CD4-positive, alpha-beta T cell treated with Interferon alpha-2 for 1 hour (primary cell): ENCODE measurements at regions not wholly inside any gene's neighbourhood (a gene's known extent, or its start where the extent isn't known, plus 50 kb on each side); places are given as distances from the start of the nearest gene placed in this dataset.

ENCODE experiments used
- DNase-seq, 2 donors: peaks; one replicate each; pipeline ENCODE4 v3.0.0-alpha.2; 2020 to 2022

GRCh38 chr13:73223372-73223781, 164.6 kb downstream of the KLF5 start:
- no peak for DNase-seq

GRCh38 chr13:73222627-73223305, 164.0 kb downstream of the KLF5 start:
- no peak for DNase-seq

DNA sequence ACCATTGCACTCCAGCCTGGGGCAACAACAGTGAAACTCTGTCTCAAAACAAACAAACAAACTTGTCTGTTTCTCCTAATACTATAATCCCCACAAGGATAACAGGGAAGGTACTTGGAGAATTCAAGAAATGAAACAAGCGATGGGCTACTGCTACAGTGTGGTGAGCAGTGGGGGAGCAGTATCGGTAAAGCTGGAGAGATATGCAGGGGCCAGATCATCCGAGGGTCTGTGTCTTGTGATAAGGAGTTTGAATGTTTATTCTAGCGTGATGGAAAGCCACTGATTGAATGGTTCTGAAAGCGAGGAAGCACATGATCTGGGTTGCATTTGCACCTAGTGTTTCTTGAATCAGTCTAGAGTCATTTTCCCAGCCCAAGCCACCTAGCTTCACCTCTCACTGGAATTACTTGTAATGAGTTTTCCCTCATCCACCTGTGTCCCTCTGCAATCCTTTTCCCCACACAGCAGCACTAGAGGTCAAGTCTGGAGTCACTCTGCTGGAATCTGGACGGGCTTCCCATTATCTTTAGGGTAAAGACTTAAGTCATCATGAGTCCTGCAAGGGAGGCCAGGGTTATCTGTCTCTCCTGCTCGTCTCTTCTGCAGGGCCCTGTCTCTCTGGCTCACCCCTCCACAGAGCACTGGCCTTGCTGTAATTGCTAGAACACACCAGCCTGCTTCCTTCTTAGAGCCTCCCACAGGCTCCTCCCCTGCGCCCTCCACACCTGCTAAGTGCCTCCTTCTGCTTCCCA, 162.3 kb downstream of the KLF5 start:
- no peak for DNase-seq

DNA sequence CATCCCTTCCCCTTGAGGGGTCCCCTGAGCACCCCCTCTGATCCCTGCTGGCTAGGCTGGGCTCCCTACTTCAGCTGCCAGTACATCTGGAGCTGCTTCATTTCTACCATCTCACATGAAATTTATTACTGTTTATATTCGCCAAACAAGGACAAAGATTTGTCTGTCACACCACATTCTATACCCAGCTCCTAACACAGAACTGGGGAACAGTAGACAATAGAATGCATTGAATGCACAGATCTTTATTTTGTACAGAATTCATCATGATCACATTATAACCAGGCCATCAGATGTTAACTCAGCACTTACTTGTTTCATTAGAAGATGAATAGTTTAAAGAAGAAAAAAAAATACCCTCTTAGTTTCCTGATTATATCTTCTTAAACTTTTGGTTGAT, 159.4 kb downstream of the KLF5 start:
- DNase-seq, result no peak

DNA sequence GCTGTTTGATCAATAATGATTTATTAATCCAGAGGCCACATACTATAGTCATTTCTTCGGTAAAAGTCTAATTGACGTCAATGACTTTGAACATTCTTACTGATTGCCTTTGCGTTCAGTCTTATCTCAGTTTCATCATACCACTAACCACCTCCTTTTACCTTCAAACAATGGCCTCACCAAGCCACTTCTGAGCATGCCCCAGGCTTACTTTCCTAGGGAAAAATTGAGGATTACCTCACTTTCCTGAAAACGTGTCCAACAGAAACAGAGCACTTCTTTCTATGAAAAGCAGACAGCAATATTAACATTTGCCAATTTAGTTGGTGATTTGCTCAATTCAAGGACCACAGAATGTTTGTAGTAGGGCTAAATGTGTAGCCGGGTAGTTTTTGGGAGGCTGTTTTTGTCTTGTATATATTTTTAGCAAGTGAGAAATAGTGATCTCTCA, 157.6 kb downstream of the KLF5 start:
- no peak for DNase-seq

- no peak for DNase-seq
Measured at GRCh38 chr13:73215823-73216222, 157.0 kb downstream of the KLF5 start.

GRCh38 chr13:73212482-73212881, 153.7 kb downstream of the KLF5 start:
- no peak for DNase-seq

DNA sequence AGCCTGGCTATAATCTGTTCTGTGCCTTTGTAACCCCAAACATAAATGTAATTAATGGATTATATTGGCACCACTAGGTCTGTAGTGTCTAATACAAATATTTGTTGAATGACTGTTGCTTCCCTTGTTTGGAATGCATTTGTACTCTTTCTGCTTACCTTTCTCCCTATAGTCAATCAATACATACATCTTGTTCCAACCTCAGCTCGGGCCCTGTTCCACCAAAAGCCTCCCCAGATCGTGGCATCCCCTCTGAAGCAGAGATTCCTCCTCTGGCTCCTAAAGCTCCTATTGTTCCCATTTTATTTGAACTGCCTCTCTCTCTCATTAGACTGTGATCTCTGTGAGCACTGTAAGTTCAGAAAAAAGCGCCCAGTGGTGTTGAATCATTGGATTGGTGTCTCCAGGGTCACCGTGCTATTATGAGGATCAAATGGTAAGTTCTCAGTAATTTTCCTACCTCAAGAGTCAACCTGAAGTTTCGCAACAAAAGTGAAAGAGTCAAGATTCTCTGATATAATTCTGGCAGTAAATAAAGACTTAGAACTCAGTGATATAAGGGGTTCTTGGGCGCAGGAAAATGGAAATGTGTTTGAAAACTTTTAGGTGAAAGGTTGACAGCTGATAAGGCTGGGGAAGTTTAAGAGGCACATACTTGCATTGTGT, 151.5 kb downstream of the KLF5 start:
- no peak for DNase-seq

DNA sequence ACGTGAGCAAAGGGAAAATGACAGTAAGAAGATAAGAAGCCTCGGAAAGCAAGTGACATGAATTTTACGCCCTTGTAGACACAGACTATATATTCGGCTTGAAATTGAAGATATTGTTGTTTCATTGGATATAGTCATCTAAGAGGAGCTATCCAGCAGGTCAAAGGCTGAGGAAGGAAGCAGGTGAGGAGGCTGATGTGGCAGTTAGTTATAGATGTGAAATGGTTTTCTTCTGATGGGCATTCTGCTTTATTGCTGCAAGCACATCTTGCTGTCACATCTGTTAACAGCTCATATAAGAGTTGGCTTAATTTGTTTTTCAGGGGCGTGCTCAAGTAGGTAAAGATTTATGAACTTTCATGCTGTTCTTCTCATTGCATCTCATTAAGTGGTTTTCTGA, 146.1 kb downstream of the KLF5 start:
- DNase-seq, result no peak

GRCh38 chr13:73201626-73202025, 142.8 kb downstream of the KLF5 start:
- DNase-seq, result no peak

DNA sequence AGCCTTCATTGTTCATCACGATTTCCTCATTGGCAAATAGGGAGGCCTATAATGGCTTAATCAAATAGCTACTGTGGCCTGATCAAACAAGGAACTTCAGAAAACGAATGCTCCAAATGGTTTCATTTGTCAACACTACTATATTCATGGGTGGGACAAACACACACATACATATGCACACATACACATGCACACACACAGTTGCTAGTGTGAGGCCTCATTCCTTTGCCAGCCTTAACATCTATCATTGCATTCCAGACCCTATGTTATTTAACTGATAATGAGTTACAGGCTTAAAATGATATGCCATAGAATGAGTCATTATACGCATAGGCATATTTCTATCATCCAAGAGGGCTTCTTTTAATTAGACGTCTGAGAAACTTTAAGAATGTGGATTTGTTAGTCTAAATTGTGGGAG, 140.2 kb downstream of the KLF5 start:
- no peak for DNase-seq

GRCh38 chr13:73195091-73195490, 136.3 kb downstream of the KLF5 start:
- no peak for DNase-seq

DNA sequence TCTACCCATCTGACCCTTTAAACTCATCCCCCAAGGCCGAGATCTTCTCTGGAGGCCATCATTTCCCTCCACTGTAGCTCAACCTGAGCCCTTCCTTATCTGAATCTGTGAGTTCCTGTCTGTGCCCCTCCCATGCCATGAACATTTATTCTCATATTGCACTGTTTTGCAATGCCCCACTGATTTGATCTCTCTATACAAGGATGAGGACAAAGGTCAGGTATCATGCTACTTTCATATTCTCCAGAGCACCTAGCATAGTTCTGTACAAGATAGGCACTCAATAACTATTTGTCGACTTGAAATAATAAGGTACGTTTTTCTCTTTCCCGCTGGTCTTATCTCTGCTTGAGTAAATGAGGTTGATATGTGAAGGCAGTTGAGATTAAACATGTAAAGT, 135.5 kb downstream of the KLF5 start:
- DNase-seq, result no peak

DNA sequence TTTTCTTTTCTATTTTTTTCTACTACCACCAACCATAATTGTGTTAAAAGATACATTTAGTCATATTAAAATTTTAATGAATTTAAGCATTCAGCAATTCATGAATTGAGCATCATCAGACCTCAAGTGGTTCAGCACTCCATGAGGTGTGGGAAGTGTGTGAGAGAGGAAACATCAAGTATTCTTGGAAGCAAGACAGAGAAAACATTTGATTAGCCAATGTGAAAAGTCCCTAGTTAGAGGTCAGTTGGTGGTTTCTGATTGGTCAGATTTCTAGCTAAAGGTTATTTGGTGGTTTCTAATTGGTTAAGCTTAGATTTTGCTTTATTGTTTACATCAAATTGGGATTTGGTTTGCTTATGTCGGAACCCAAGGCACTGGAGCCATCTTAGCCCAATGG, 134.7 kb downstream of the KLF5 start:
- DNase-seq, result no peak

GRCh38 chr13:73190477-73190876, 131.7 kb downstream of the KLF5 start:
- no peak for DNase-seq

DNA sequence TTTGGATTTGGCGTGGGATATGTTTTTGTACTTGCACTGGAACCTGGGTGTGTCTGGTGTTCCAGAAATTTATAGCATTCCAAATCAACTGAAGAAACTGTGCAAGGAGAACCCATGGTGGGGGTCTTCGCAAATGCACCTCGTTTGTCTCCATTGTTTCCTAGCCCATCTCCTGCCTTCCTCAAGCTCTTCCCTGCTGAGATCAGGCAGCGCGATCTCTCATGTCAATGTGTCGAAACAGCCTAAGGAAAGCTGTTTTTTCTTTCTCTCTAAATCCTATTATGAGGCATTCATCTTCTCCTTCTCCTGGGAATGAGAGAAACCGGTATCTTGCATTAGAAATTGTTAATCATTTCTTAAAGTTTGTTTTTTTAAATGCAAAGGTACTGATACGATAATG, 131.0 kb downstream of the KLF5 start:
- DNase-seq, result no peak

DNA sequence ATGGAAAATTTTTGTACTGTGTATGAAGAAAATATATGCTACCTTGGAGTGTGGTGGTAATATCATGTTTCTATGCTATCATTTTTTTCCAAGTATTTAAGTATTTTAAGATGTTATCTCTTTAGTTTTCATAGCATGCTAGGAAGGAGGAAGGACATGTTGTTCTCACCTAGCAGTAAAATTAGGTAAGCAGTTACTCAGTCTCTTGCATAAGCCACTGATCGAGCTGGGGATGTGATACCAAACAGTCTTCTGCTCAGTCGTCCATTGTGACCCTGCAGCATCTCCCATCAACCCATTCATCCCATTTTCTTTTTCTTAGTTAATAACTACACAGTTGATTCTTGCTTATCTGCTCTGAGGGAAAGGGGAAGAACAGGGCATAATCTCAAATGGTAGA, 130.6 kb downstream of the KLF5 start:
- DNase-seq, result no peak

GRCh38 chr13:73187106-73187505, 128.3 kb downstream of the KLF5 start:
- DNase-seq, result no peak

DNA sequence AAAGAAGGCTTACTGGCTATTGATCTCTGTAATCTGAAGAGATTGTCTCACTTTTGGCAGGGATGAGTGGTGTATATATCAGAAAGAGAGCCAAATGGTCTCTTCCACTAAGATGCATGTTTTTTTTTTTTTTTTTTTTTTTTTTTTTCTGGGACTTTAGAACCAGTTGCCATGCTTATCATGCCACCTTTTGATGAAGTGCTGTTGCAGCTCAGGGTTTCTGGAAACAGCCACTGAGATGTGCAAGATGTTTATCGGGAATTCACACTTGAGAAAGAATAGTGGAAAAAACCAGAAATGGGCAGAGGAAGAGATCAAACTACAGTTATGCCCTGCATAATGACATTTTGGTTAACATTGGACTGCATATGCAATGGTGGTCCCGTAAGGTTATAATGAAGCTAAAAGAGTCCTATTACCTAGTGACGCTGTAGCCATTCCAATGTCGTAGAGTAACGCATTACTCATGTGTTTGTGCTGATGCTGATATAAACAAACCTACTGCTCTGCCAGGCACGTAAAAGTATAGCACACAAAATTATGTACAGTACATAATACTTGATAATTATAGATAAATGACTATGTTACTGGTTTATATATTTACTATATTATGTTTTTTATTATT, 121.0 kb downstream of the KLF5 start:
- DNase-seq, result no peak

DNA sequence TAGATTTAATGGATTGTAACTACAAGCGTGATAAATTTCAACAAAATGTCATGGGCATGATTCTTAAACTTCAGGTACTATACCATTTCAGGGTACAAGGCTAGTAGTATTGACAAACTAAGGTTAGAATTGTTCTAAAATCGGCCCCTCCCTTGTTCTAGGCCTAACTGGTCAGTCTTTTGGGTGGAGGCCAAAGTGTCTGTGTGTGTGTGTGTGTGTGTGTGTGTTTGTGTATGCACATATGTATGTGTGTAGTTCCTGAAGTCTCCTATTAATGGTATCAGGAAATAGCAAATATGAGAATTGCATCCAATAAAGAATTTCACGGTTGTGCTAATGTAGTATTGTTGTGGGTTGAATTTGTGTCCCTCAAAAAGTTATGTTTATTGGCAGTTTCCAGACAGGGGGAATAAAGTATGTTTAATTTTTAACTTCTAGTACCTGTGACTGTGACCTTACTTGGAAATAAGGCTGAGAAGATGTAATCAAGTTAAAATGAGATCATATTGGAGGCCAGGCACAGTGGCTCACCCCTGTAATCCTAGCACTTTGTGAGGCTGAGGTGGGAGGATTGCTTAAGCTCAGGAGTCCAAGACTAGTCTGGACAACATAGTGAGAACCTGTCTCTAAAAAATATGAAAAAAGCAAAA, 119.2 kb downstream of the KLF5 start:
- no peak for DNase-seq

DNA sequence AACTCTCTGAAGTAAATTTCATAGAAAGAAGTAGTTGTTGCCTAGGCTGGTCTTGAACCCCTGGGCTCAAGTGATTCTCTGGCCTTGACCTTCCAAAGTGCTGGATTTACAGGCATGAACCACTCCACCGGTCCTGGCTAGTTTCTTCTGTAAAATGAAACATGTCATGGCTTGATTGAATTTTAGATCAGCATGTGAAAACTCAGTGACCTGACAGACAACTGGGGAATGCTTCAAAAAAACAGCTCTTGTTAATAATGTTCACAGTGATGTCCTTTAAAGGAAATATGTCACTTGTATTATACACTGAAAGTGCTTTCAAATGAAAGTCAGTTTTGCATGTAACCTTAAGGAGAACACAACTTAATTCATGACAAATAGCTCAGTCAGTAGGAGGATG, 118.2 kb downstream of the KLF5 start:
- DNase-seq, result no peak

DNA sequence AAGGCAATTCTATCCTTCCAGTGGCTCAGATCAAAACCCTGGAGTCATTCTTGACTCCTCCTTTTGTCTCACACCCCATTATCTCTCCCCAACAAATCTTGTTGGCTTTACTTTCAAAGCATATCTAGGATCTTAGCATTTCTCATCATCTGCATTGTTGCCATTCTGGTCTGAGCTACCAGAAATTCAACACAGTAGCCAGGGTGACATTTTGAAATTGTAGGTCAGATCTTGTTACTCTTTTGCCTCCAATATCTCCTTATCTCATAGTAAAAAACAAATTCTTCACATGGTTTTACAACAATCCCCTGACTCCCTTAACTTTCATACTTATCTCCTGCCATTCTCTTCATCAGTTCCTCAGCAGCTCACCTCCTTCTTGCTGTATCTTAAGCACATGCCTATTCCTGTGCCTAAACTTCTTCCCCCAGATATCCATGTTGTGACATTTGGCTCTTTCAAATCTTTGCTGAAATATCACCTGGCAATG, 115.8 kb downstream of the KLF5 start:
- DNase-seq, result no peak

DNA sequence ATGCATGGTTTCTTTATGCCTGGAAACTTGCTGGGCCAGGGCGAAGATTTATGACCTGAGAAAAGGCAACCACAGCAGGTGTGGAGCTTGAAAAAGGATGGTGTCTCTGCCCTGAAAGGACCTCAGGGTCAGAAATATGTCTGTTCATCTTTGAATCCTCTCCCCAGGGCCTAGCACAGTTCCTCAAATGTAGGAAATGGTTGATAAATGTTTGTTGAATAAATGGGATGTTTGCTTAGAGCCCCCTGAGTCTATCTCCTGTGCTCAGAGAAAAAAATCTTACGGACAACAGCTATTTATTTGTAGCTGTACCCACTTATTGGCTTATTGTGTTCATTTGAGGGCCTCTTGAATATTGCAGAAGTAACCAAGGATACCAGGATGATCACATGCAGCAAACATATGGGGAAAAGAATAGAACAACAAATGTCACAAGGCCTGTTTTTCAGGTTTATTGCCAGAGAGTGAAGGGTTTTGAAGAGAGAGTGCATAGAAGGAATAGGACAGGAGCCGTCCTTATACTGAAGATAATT, 114.5 kb downstream of the KLF5 start:
- DNase-seq, result no peak
